Tibial nerve (tissue), 4 donors: ENCODE measurements at regions not wholly inside any gene's neighbourhood (a gene's known extent, or its start where the extent isn't known, plus 50 kb on each side); places are given as distances from the start of the nearest gene placed in this dataset.
"Not testable (repeated sequence)": the region's sequence is repeated elsewhere in the genome, so short reads cannot be mapped to it uniquely, and the experiment has no call there.

Source experiments
- DNase-seq, 2 donors: peaks; one replicate each; pipeline ENCODE4 v3.0.0-alpha.2; 2019; ENCODE audit warnings: low spot score in 2 of 2
- H3K27ac ChIP-seq, 4 donors: fragments of 200-600 bp; sonication (generic) in 3 of 4; one replicate each; pipeline ENCODE4 v1.5.1; 2017 to 2019; ENCODE audit warnings: mild to moderate bottlenecking in 1 of 4
- H3K27me3 ChIP-seq, 2 donors: fragments of 200-600 bp; sonication (generic) in 1 of 2; one replicate each; pipeline versions ENCODE4 v1.5.1 to v1.6.0; 2017 to 2019
- H3K36me3 ChIP-seq, 3 donors: fragments of 200-600 bp; sonication (generic); one replicate each; pipeline ENCODE4 v1.5.1; 2018 to 2019
- H3K4me1 ChIP-seq, 4 donors: fragments of 200-600 bp; sonication (generic) in 3 of 4; one replicate each; pipeline ENCODE4 v1.5.1; 2017 to 2019
- H3K4me3 ChIP-seq, 4 donors: fragments of 200-600 bp; sonication (generic) in 3 of 4; one replicate each; pipeline ENCODE4 v1.5.1; 2017 to 2019; ENCODE audit warnings: mild to moderate bottlenecking in 1 of 4, moderate library complexity in 1 of 4
- H3K9me3 ChIP-seq, 4 donors: fragments of 200-600 bp; sonication (generic) in 3 of 4; one replicate each; pipeline ENCODE4 v1.5.1; 2017 to 2019
- EP300 ChIP-seq, 2 donors: sonication (generic); formaldehyde crosslinking; IDR thresholded peaks; one replicate each; pipeline ENCODE4 v1.6.1; 2017; ENCODE audit warnings: antibody characterized with exemption in 2 of 2, mild to moderate bottlenecking in 1 of 2
- POLR2A ChIP-seq, 2 donors: fragments of 450-650 bp; IDR thresholded peaks; one replicate each; pipeline ENCODE4 v1.6.1; 2017; ENCODE audit warnings: antibody characterized with exemption in 2 of 2, mild to moderate bottlenecking in 2 of 2, moderate library complexity in 2 of 2
- WGBS, 2 donors: methylation state at CpG; one replicate each; pipeline ENCODE4 v1.1.5; 2018; 5-methylcytosine and 5-hydroxymethylcytosine counted together
- TF ChIP-seq, protein P1 (sequence below), 5 experiments: fragments of 200-600 bp in 3 of 5; fragments of 450-650 bp in 2 of 5; sonication (generic) in 3 of 5; IDR thresholded peaks; one replicate each; pipeline ENCODE4 v1.5.1; 2016 to 2019; ENCODE audit warnings: antibody characterized with exemption in 5 of 5, mild to moderate bottlenecking in 3 of 5, moderate library complexity in 2 of 5

DNA sequence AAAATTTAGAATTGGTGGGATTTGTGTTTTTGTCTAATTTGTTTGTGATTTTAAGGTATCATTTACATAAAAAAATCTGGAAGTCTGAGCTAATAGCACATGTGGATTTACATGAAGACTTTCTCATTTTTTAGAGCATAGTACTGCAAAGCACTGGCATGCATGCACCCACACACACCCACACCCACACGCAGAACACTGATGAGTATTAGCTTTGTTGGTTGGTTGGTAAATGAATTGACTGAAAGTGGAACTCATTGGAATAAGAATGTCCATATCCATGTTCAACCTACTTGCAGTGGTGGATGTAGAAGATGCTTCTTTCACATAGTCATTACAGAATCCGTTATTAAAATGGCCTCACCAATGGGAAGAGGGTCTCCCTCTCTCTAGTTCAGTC lies 475.8 kb downstream of the PLCL1 start:
- Histone ChIP-seq H3K36me3 (no peaks in the 10 kb centered on the region), H3K27me3 (no peaks in the 10 kb centered on the region), H3K9me3 (no peaks in the 10 kb centered on the region), H3K4me3 (no peak overlapping the region), H3K27ac (no peak overlapping the region), H3K4me1 (no peaks in the 10 kb centered on the region)
- TF ChIP-seq, protein P1, sequence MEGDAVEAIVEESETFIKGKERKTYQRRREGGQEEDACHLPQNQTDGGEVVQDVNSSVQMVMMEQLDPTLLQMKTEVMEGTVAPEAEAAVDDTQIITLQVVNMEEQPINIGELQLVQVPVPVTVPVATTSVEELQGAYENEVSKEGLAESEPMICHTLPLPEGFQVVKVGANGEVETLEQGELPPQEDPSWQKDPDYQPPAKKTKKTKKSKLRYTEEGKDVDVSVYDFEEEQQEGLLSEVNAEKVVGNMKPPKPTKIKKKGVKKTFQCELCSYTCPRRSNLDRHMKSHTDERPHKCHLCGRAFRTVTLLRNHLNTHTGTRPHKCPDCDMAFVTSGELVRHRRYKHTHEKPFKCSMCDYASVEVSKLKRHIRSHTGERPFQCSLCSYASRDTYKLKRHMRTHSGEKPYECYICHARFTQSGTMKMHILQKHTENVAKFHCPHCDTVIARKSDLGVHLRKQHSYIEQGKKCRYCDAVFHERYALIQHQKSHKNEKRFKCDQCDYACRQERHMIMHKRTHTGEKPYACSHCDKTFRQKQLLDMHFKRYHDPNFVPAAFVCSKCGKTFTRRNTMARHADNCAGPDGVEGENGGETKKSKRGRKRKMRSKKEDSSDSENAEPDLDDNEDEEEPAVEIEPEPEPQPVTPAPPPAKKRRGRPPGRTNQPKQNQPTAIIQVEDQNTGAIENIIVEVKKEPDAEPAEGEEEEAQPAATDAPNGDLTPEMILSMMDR (IDR thresholded peaks at IDR 0.05), result no peak
- no peak for TF ChIP-seq POLR2A (IDR thresholded peaks at IDR 0.05)
- TF ChIP-seq EP300 (IDR thresholded peaks at IDR 0.05), result no peak
- WGBS, 2 donors, result 59 to 70% methylated on average over 2 of the region's 2 CpGs
- no peak for DNase-seq

DNA sequence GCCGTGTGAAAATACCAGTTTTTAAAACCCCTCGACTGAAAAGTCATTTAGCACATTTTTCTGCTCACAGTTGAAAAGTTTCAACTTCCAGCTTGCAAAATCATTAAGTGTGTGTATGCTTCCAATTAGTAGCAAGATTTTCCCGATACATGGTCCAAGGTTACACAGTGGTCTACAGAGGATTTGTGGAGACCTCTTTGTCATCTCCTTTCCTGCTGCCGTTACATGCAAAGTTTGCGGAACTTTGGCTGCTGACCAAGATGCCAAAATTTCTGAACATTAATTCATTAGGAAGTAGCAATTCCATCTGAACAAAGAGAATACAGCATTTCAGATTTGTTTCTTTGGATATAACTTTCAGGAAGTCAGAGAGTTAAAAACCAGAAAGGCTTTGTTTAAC lies 474.6 kb downstream of the PLCL1 start:
- Histone ChIP-seq H3K4me1 (peaks cover 0 to under 1% (median 0%) of the 10 kb centered on the region in 4 donors), H3K27ac (no peak overlapping the region), H3K9me3 (no peaks in the 10 kb centered on the region), H3K4me3 (no peak overlapping the region), H3K36me3 (no peaks in the 10 kb centered on the region), H3K27me3 (no peaks in the 10 kb centered on the region)
- WGBS, 2 donors, result 16 to 29% methylated on average over 5 of the region's 5 CpGs
- TF ChIP-seq, protein P1 (IDR thresholded peaks at IDR 0.05), result no peak
- TF ChIP-seq POLR2A (IDR thresholded peaks at IDR 0.05) (no peak), EP300 (IDR thresholded peaks at IDR 0.05) (no peak)
- DNase-seq, result no peak

DNA sequence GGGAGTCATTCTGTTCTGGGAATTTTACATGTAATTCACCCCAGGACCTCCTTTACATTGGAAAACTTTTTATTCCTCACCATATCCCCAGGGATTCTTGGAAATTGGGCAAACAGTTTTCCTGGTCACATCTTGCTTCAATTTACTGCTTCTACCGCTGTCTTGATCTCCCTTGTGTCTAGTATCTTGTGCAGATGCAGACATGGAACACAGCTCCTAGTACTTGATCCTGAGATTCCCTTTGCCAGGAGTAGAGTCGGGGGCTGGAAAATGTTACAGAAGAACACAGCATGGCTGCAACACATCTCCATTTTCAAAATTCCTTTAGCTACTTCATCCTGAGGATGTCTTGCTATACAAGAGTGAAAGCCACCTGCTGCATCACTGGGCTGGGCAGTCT lies 472.8 kb downstream of the PLCL1 start:
- no peaks in the 10 kb centered on the region for H3K27me3 ChIP-seq
- H3K36me3 ChIP-seq, result no peaks in the 10 kb centered on the region
- no peak overlapping the region for H3K4me3 ChIP-seq
- H3K9me3 ChIP-seq, result no peaks in the 10 kb centered on the region
- no peak for DNase-seq
- no peak overlapping the region for H3K27ac ChIP-seq
- H3K4me1 ChIP-seq, result peaks cover 0 to 8% (median 0%) of the 10 kb centered on the region in 4 donors
- 78 to 86% methylated on average over 2 of the region's 2 CpGs for WGBS, 2 donors
- TF ChIP-seq, protein P1 (IDR thresholded peaks at IDR 0.05), result no peak
- TF ChIP-seq EP300 (IDR thresholded peaks at IDR 0.05) (no peak), POLR2A (IDR thresholded peaks at IDR 0.05) (no peak)

GRCh38 chr2:198273660-198274059 lies 469.3 kb downstream of the PLCL1 start:
- H3K4me1 ChIP-seq, result peaks cover 0 to 8% (median 0%) of the 10 kb centered on the region in 4 donors
- H3K27ac ChIP-seq, result no peak overlapping the region
- H3K36me3 ChIP-seq, result no peaks in the 10 kb centered on the region
- H3K27me3 ChIP-seq, result no peaks in the 10 kb centered on the region
- TF ChIP-seq EP300 (IDR thresholded peaks at IDR 0.05), result no peak
- TF ChIP-seq, protein P1 (IDR thresholded peaks at IDR 0.05), result no peak
- no peak for TF ChIP-seq POLR2A (IDR thresholded peaks at IDR 0.05)
- no peak overlapping the region for H3K4me3 ChIP-seq
- H3K9me3 ChIP-seq, result no peaks in the 10 kb centered on the region
- DNase-seq, result no peak
- WGBS, 2 donors, result 14 to 18% methylated on average over 1 of the region's 1 CpG

GRCh38 chr2:198270157-198270556 lies 465.8 kb downstream of the PLCL1 start:
- DNase-seq, H3K27ac ChIP-seq, H3K36me3 ChIP-seq, H3K4me1 ChIP-seq, H3K27me3 ChIP-seq, H3K9me3 ChIP-seq, H3K4me3 ChIP-seq: not testable (repeated sequence)
- 86 to 95% methylated on average over 2 of the region's 2 CpGs for WGBS, 2 donors

- H3K4me3 ChIP-seq, result no peak overlapping the region
- no peak for DNase-seq
- H3K27ac ChIP-seq, result no peak overlapping the region
- no peaks in the 10 kb centered on the region for H3K27me3 ChIP-seq
- no peaks in the 10 kb centered on the region for H3K9me3 ChIP-seq
- TF ChIP-seq, protein P1 (IDR thresholded peaks at IDR 0.05), result no peak
- no peak for TF ChIP-seq EP300 (IDR thresholded peaks at IDR 0.05)
- TF ChIP-seq POLR2A (IDR thresholded peaks at IDR 0.05), result no peak
- H3K36me3 ChIP-seq, result no peaks in the 10 kb centered on the region
- H3K4me1 ChIP-seq, result peaks cover 0 to 2% (median 0%) of the 10 kb centered on the region in 4 donors
- WGBS, 2 donors, result 94 to 100% methylated on average over 1 of the region's 1 CpG
Measured at GRCh38 chr2:198268519-198268918, 464.1 kb downstream of the PLCL1 start.
